H1 (cell line): ENCODE measurements at regions not wholly inside any gene's neighbourhood (a gene's known extent, or its start where the extent isn't known, plus 50 kb on each side); places are given as distances from the start of the nearest gene placed in this dataset.

Experiments used
- CTCF ChIA-PET: fragments of 300-600 bp; sonication (Branson Sonifier 250); formaldehyde crosslinking; loops from one replicate; lab custom pipeline; 2021; ENCODE audit not compliant: partially characterized antibody; lab: Charles Lee
- POLR2A ChIA-PET: fragments of 300-600 bp; sonication (Branson Sonifier 250); formaldehyde crosslinking; loops from one replicate; lab custom pipeline; 2021; ENCODE audit warnings: inconsistent platforms; ENCODE audit not compliant: partially characterized antibody; lab: Charles Lee
- DNase-seq, 2 experiments: peaks; one replicate each; pipeline versions ENCODE4 v3.0.0 to v3.0.0-alpha.2; 2010 to 2022; ENCODE audit warnings: low spot score in 2 of 2, low read depth in 1 of 2, mixed read lengths in 1 of 2
- FAIRE-seq: peaks from 2 replicates; lab custom pipeline; 2011; peaks lifted over from hg19 to GRCh38; lab: Jason Lieb, UNC
- H2AFZ ChIP-seq: 2 replicates; pipeline ENCODE4 v1.8.1; 2012; ENCODE audit warnings: low read length, inconsistent platforms
- H2AK5ac ChIP-seq: 2 replicates; pipeline ENCODE4 v1.6.1; 2013; ENCODE audit warnings: low read depth, low read length
- H2BK120ac ChIP-seq: replicated peaks from 2 replicates; pipeline ENCODE3; 2013; ENCODE audit warnings: low read depth, low read length, inconsistent platforms
- H2BK12ac ChIP-seq: 2 replicates; pipeline ENCODE4 v1.6.1; 2013; ENCODE audit warnings: low read depth, low read length
- H2BK15ac ChIP-seq: 2 replicates; pipeline ENCODE4 v1.6.1; 2013; ENCODE audit warnings: low read length
- H2BK20ac ChIP-seq: 2 replicates; pipeline ENCODE4 v1.6.1; 2013; ENCODE audit warnings: low read length
- H2BK5ac ChIP-seq: 2 replicates; pipeline ENCODE4 v1.6.1; 2013; ENCODE audit warnings: low read depth, low read length
- H3K14ac ChIP-seq: 2 replicates; pipeline ENCODE4 v1.6.1; 2013; ENCODE audit warnings: inconsistent platforms; ENCODE audit not compliant: insufficient read length
- H3K18ac ChIP-seq: 2 replicates; pipeline ENCODE4 v1.6.1; 2013; ENCODE audit warnings: low read length; ENCODE audit errors: extremely low read depth
- H3K23ac ChIP-seq: 2 replicates; pipeline ENCODE4 v1.6.1; 2013; ENCODE audit warnings: inconsistent platforms; ENCODE audit not compliant: insufficient read length
- H3K23me2 ChIP-seq: 2 replicates; pipeline ENCODE4 v1.6.1; 2013; ENCODE audit warnings: low read depth, low read length
- H3K27ac ChIP-seq: 2 replicates; pipeline ENCODE4 v1.6.1; 2011; ENCODE audit warnings: low read depth, low read length, inconsistent platforms
- H3K27me3 ChIP-seq, 4 experiments: replicated peaks in 1 of 4; 1 replicate in 1 of 4; 2 replicates in 3 of 4; pipeline versions ENCODE4 v1.6.1 to v1.8.1; 2011 to 2013; ENCODE audit warnings: low read length in 3 of 4, mild to moderate bottlenecking in 3 of 4, inconsistent platforms in 2 of 4, mixed read lengths in 2 of 4, moderate library complexity in 1 of 4; ENCODE audit not compliant: control insufficient read depth in 3 of 4, insufficient read depth in 3 of 4; ENCODE audit errors: extremely low read depth in 1 of 4
- H3K36me3 ChIP-seq, 4 experiments: 2 replicates each; pipeline versions ENCODE4 v1.6.1 to v1.8.1; 2011 to 2013; ENCODE audit warnings: mild to moderate bottlenecking in 4 of 4, low read length in 3 of 4, moderate library complexity in 2 of 4, control low read depth in 1 of 4, inconsistent platforms in 1 of 4; ENCODE audit not compliant: insufficient read depth in 4 of 4, control insufficient read depth in 2 of 4
- H3K4ac ChIP-seq: replicated peaks from 2 replicates; pipeline ENCODE3; 2013; ENCODE audit warnings: low read length, low read depth, mixed read lengths, inconsistent platforms; ENCODE audit not compliant: insufficient read length
- H3K4me1 ChIP-seq, 4 experiments: replicated peaks in 1 of 4; 1 replicate in 1 of 4; 2 replicates in 3 of 4; pipeline versions ENCODE4 v1.6.1 to v1.8.1; 2011 to 2013; ENCODE audit warnings: low read length in 3 of 4, inconsistent platforms in 2 of 4, mixed read lengths in 1 of 4; ENCODE audit not compliant: insufficient read depth in 4 of 4, control insufficient read depth in 3 of 4
- H3K4me2 ChIP-seq, 2 experiments: 2 replicates each; pipeline versions ENCODE4 v1.6.1 to v1.8.1; 2011 to 2013; ENCODE audit warnings: low read depth in 2 of 2, low read length in 2 of 2, control low read depth in 1 of 2, inconsistent platforms in 1 of 2, mild to moderate bottlenecking in 1 of 2; ENCODE audit not compliant: insufficient read depth in 1 of 2
- H3K4me3 ChIP-seq, 4 experiments: fragments of 200-600, 300-600 bp in 1 of 4; sonication (generic), shearing (Covaris generic), sonication (Bioruptor Twin) in 1 of 4; 2 replicates each; pipeline versions ENCODE4 v1.5.1 to v1.8.1; 2011 to 2016; ENCODE audit warnings: low read length in 4 of 4, low read depth in 3 of 4, control low read depth in 2 of 4, inconsistent platforms in 2 of 4, mild to moderate bottlenecking in 2 of 4, mixed read lengths in 1 of 4, moderate library complexity in 1 of 4; ENCODE audit not compliant: insufficient read depth in 2 of 4; ENCODE audit errors: extremely low read depth in 1 of 4
- H3K56ac ChIP-seq: replicated peaks from 2 replicates; pipeline ENCODE3; 2013; ENCODE audit warnings: low read depth, mild to moderate bottlenecking, mixed read lengths, low read length, inconsistent platforms; ENCODE audit not compliant: insufficient read length
- H3K79me1 ChIP-seq: 2 replicates; pipeline ENCODE4 v1.6.1; 2013; ENCODE audit warnings: low read depth, low read length, control low read depth
- H3K79me2 ChIP-seq, 2 experiments: 2 replicates each; pipeline versions ENCODE4 v1.6.1 to v1.8.1; 2012 to 2013; ENCODE audit warnings: low read length in 2 of 2, mild to moderate bottlenecking in 2 of 2, inconsistent platforms in 1 of 2; ENCODE audit not compliant: insufficient read depth in 2 of 2, control insufficient read depth in 1 of 2
- H3K9ac ChIP-seq, 4 experiments: replicated peaks in 1 of 4; 1 replicate in 1 of 4; 2 replicates in 3 of 4; pipeline versions ENCODE4 v1.6.1 to v1.8.1; 2011 to 2013; ENCODE audit warnings: low read depth in 3 of 4, low read length in 3 of 4, control low read depth in 2 of 4, mild to moderate bottlenecking in 2 of 4, moderate library complexity in 2 of 4, inconsistent platforms in 1 of 4; ENCODE audit errors: extremely low read depth in 1 of 4
- H3K9me3 ChIP-seq, 2 experiments: 2 replicates each; pipeline versions ENCODE4 v1.6.1 to v1.8.1; 2012 to 2013; ENCODE audit warnings: mild to moderate bottlenecking in 2 of 2, moderate library complexity in 2 of 2, control low read depth in 1 of 2, inconsistent platforms in 1 of 2, low read depth in 1 of 2, low read length in 1 of 2, mixed read lengths in 1 of 2; ENCODE audit not compliant: insufficient read depth in 2 of 2
- H4K20me1 ChIP-seq, 2 experiments: replicated peaks in 1 of 2; 2 replicates each; pipeline versions ENCODE3 to v1.8.1; 2011 to 2013; ENCODE audit warnings: inconsistent platforms in 2 of 2, low read length in 2 of 2, mild to moderate bottlenecking in 1 of 2; ENCODE audit not compliant: insufficient read depth in 2 of 2, control insufficient read depth in 1 of 2
- H4K5ac ChIP-seq: 2 replicates; pipeline ENCODE4 v1.6.1; 2013; ENCODE audit warnings: low read length, low read depth, mixed read lengths, inconsistent platforms; ENCODE audit not compliant: insufficient read length
- H4K8ac ChIP-seq: 2 replicates; pipeline ENCODE4 v1.8.0; 2013; ENCODE audit warnings: mild to moderate bottlenecking, moderate library complexity, low read length, inconsistent platforms; ENCODE audit not compliant: insufficient read depth; ENCODE audit errors: extremely low read depth
- H4K91ac ChIP-seq: replicated peaks from 2 replicates; pipeline ENCODE3; 2013; ENCODE audit warnings: low read length, mixed read lengths, inconsistent platforms; ENCODE audit not compliant: insufficient read length
- GABPA ChIP-seq: IDR thresholded peaks from 2 replicates; pipeline ENCODE4 v1.6.1; 2011; ENCODE audit warnings: mild to moderate bottlenecking, low read length, moderate library complexity, borderline replicate concordance; ENCODE audit not compliant: insufficient read depth
- HDAC2 ChIP-seq, 2 experiments: fragments of 300-600 bp in 1 of 2; sonication (generic) in 1 of 2; IDR thresholded peaks; 2 replicates each; pipeline ENCODE4 v1.6.1; 2011 to 2012; ENCODE audit warnings: low read depth in 2 of 2, low read length in 2 of 2, mild to moderate bottlenecking in 2 of 2, moderate library complexity in 2 of 2, borderline replicate concordance in 1 of 2, inconsistent platforms in 1 of 2
- NANOG ChIP-seq: IDR thresholded peaks from 2 replicates; pipeline ENCODE4 v1.6.1; 2011; ENCODE audit warnings: low read length, low read depth, mild to moderate bottlenecking, inconsistent platforms; ENCODE audit not compliant: insufficient read depth, poor library complexity, severe bottlenecking
- RFX5 ChIP-seq: IDR thresholded peaks from 2 replicates; pipeline ENCODE4 v1.6.1; 2011; ENCODE audit warnings: low read depth, low read length, improper control_type of control experiment, borderline replicate concordance
- TBP ChIP-seq: IDR thresholded peaks from 2 replicates; pipeline ENCODE4 v1.6.1; 2011; ENCODE audit warnings: low read depth, low read length, improper control_type of control experiment
- WGBS, 2 experiments: shearing (Covaris generic) in 1 of 2; methylation state at CpG; one replicate each; pipeline versions ENCODE4 v1.1.6 to v1.1.7; 2013 to 2015; ENCODE audit warnings: low lambda C conversion rate in 2 of 2, mixed read lengths in 2 of 2, inconsistent platforms in 1 of 2, low coverage in 1 of 2, missing lambda C conversion rate in 1 of 2; ENCODE audit not compliant: insufficient replicate concordance in 2 of 2, insufficient coverage in 1 of 2, insufficient read length in 1 of 2; ENCODE audit errors: extremely low coverage in 1 of 2, missing lambda C conversion rate in 1 of 2; 5-methylcytosine and 5-hydroxymethylcytosine counted together

DNA sequence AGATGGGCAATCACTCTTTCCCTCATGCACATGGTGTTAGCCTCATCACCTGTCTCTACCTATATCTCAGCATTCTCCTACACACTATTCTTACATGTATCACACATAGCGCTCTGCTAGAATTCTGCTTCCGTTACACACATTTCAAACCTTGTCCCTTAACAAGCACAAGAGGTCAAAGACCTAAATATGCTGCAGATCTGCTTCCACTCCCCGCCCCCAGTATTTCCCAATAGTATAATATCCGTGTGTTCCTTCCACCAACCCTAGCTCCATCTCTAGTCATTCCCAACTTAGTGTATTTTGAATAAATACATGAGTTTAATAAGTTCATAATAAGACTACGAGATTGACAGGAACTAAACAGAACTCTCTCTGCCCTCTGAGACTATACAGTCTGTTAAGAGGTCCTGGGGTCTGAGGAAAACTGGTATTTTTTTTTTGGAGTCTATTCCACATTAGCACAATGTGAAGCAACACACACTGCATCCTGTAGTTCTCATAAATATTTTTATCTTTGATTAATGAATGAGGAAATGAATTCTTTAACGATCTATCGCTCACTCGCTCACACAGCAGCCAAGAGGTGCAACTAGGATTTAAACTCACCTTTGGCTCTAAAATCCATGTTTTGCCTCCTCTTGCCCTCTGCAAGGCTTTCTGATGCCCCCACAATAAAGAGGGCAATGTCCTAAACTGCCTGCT lies 491.6 kb downstream of the QKI start:
- Histone ChIP-seq H4K5ac (no peak overlapping the region), H2BK120ac (no peak overlapping the region), H3K23ac (no peak overlapping the region), H3K27me3 (no peaks in the 10 kb centered on the region), H3K36me3 (no peaks in the 10 kb centered on the region), H2AFZ (no peak overlapping the region), H3K9ac (no peak overlapping the region), H3K79me1 (no peaks in the 10 kb centered on the region), H3K27ac (no peak overlapping the region), H3K9me3 (no peaks in the 10 kb centered on the region; a peak in 1 of 4 replicates), H4K91ac (no peak overlapping the region), H3K23me2 (no peaks in the 10 kb centered on the region), H3K79me2 (no peaks in the 10 kb centered on the region), H3K4me2 (no peak overlapping the region), H3K4me1 (no peaks in the 10 kb centered on the region; a peak in 1 of 7 replicates), H3K56ac (no peak overlapping the region), H2BK15ac (no peak overlapping the region), H2BK12ac (no peak overlapping the region), H2BK20ac (peak overlapping the region; percentile 21; the same call in 1 of the 2 replicates), H3K4me3 (no peak overlapping the region), H3K4ac (no peak overlapping the region), H3K18ac (no peak overlapping the region), H3K14ac (no peak overlapping the region), H2BK5ac (no peak overlapping the region), H2AK5ac (no peak overlapping the region), H4K8ac (no peak overlapping the region), H4K20me1 (peaks cover 0 to 2% of the 10 kb centered on the region in 2 experiments)
- no peak for DNase-seq
- TF ChIP-seq HDAC2 (IDR thresholded peaks at IDR 0.05; ENCODE audit: borderline replicate concordance in 1 of 2, low read depth in 2 of 2, low read length in 2 of 2) (no peak), NANOG (no peak), GABPA (no peak), TBP (no peak), RFX5 (no peak)
- POLR2A ChIA-PET = no interaction called here
- WGBS, 2 experiments = 91% methylated on average over 8 of the region's 8 CpGs; no CpG with 5 or more reads in 1 of the 2 experiments
- FAIRE-seq = no peak
- CTCF ChIA-PET = interaction anchor here (0.7 to 1.3 kb wide), 3 partner anchors 31 to 1912 kb away, joined by 3 read pairs; no protein-coding TSS in a partner anchor
